Sigmoid colon (tissue), 6 donors: ENCODE measurements at regions not wholly inside any gene's neighbourhood (a gene's known extent, or its start where the extent isn't known, plus 50 kb on each side); places are given as distances from the start of the nearest gene placed in this dataset.
A peak's percentile ranks its signal among the peaks of the same experiment; 100 is the strongest.
"Not testable (repeated sequence)": the region's sequence is repeated elsewhere in the genome, so short reads cannot be mapped to it uniquely, and the experiment has no call there.

ENCODE experiments used
- DNase-seq: peaks from one replicate; pipeline ENCODE4 v3.0.0-alpha.2; 2019
- H3K27ac ChIP-seq, 4 donors: fragments of 200-600 bp; sonication (generic); one replicate each; pipeline ENCODE4 v1.5.1; 2016 to 2019; ENCODE audit warnings: mild to moderate bottlenecking in 1 of 4
- H3K27me3 ChIP-seq, 3 donors: fragments of 200-600 bp; sonication (generic); one replicate each; pipeline ENCODE4 v1.5.1; 2019; ENCODE audit warnings: mild to moderate bottlenecking in 1 of 3
- H3K36me3 ChIP-seq, 4 donors: fragments of 200-600 bp; sonication (generic); one replicate each; pipeline ENCODE4 v1.5.1; 2016 to 2019
- H3K4me1 ChIP-seq, 4 donors: fragments of 200-600 bp; sonication (generic); one replicate each; pipeline ENCODE4 v1.5.1; 2017 to 2019
- H3K4me3 ChIP-seq, 4 donors: fragments of 200-600 bp; sonication (generic); one replicate each; pipeline ENCODE4 v1.5.1; 2017 to 2019; ENCODE audit warnings: mild to moderate bottlenecking in 2 of 4, moderate library complexity in 1 of 4
- H3K9me3 ChIP-seq, 4 donors: fragments of 200-600 bp in 3 of 4; sonication (generic) in 3 of 4; one replicate each; pipeline versions ENCODE4 v1.5.1 to v1.6.1; 2013 to 2019
- EP300 ChIP-seq, 4 donors: sonication (generic); formaldehyde crosslinking; IDR thresholded peaks; one replicate each; pipeline ENCODE4 v1.6.1; 2017; ENCODE audit warnings: antibody characterized with exemption in 4 of 4
- POLR2A ChIP-seq, 2 donors: fragments of 450-650 bp; IDR thresholded peaks; one replicate each; pipeline ENCODE4 v1.6.1; 2016; ENCODE audit warnings: antibody characterized with exemption in 2 of 2, mild to moderate bottlenecking in 2 of 2, moderate library complexity in 2 of 2
- POLR2AphosphoS5 ChIP-seq, 4 donors: sonication (generic); formaldehyde crosslinking; IDR thresholded peaks; one replicate each; pipeline ENCODE4 v1.6.1; 2017; ENCODE audit warnings: antibody characterized with exemption in 4 of 4
- WGBS, 2 donors: extraction: QIAGEN DNeasy Blood & Tissue Kit; methylation state at CpG; one replicate each; pipeline ENCODE4 v1.1.7; 2013; 5-methylcytosine and 5-hydroxymethylcytosine counted together
- intact Hi-C: fragments of 100-400 bp; cut with DNase I; formaldehyde crosslinking; loops from one replicate; pipeline ENCODE4 v1.15.1; 2023
- TF ChIP-seq, protein P1 (sequence below), 4 experiments: fragments of 450-650 bp in 3 of 4; fragments of 200-600 bp in 1 of 4; IDR thresholded peaks; one replicate each; pipeline ENCODE4 v1.5.1; 2016 to 2019; ENCODE audit warnings: antibody characterized with exemption in 4 of 4, mild to moderate bottlenecking in 3 of 4, moderate library complexity in 2 of 4
- donor health status: healthy with polysubstance abuse.
- donor health status: healthy.

DNA sequence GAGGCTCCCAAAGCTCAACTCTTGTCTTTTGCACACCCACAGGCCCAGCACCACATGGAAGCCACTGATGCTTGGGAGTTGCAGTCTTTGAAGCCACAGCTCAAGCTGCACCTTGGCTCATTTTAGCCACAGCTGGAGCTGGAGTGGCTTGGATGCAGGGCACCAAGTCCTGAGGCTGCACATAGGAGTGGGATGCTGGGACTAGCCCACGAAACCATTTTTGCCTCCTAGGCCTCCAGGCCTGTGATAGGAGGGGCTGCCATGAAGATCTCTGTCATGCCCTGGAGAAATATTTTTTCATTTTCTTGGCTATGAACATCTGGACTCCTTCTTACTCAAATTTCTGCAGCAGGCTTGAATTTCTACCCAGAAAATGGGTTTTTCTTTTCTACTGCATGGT, 438.5 kb upstream of the TNC start:
- H3K27me3 ChIP-seq = no peaks in the 10 kb centered on the region
- no peak for DNase-seq
- no peak overlapping the region for H3K27ac ChIP-seq
- WGBS, 2 donors = 33 to 86% methylated on average over 1 of the region's 1 CpG
- no peak overlapping the region for H3K4me3 ChIP-seq
- H3K9me3 ChIP-seq = peaks cover 0 to 8% (median 0%) of the 10 kb centered on the region in 4 donors
- TF ChIP-seq, protein P1, sequence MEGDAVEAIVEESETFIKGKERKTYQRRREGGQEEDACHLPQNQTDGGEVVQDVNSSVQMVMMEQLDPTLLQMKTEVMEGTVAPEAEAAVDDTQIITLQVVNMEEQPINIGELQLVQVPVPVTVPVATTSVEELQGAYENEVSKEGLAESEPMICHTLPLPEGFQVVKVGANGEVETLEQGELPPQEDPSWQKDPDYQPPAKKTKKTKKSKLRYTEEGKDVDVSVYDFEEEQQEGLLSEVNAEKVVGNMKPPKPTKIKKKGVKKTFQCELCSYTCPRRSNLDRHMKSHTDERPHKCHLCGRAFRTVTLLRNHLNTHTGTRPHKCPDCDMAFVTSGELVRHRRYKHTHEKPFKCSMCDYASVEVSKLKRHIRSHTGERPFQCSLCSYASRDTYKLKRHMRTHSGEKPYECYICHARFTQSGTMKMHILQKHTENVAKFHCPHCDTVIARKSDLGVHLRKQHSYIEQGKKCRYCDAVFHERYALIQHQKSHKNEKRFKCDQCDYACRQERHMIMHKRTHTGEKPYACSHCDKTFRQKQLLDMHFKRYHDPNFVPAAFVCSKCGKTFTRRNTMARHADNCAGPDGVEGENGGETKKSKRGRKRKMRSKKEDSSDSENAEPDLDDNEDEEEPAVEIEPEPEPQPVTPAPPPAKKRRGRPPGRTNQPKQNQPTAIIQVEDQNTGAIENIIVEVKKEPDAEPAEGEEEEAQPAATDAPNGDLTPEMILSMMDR (IDR thresholded peaks at IDR 0.05) = no peak
- TF ChIP-seq POLR2AphosphoS5 (IDR thresholded peaks at IDR 0.05) (no peak), EP300 (IDR thresholded peaks at IDR 0.05) (no peak), POLR2A (IDR thresholded peaks at IDR 0.05) (no peak)
- H3K36me3 ChIP-seq = no peaks in the 10 kb centered on the region
- intact Hi-C loops = no loop called here
- no peaks in the 10 kb centered on the region for H3K4me1 ChIP-seq

DNA sequence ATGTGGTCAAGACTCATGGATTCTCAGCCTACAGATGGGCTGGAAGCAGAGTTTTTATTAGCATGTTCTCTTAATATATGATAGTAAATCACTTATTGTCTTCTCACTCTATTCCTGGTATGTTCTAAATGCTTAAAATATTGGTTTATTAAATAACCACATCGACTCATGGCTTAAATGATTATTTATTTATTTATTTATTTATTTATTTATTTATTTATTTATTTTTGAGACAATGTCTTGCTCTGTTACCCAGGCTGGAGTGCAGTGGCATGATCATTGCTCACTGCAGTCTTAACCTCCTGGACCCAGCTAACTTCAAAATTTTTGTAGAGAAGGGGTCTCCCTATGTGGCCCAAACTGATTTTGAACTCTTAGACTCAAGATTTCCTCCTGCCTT, 457.2 kb upstream of the TNC start:
- Histone ChIP-seq H3K27me3 (no peaks in the 10 kb centered on the region), H3K4me1 (no peaks in the 10 kb centered on the region), H3K36me3 (no peaks in the 10 kb centered on the region), H3K4me3 (no peak overlapping the region), H3K9me3 (no peaks in the 10 kb centered on the region), H3K27ac (no peak overlapping the region)
- 56 to 75% methylated on average over 1 of the region's 1 CpG for WGBS, 2 donors
- DNase-seq = no peak
- intact Hi-C loops = no loop called here
- TF ChIP-seq, protein P1 (IDR thresholded peaks at IDR 0.05) = no peak
- TF ChIP-seq POLR2AphosphoS5 (IDR thresholded peaks at IDR 0.05) (no peak), POLR2A (IDR thresholded peaks at IDR 0.05) (no peak), EP300 (IDR thresholded peaks at IDR 0.05) (no peak)

DNA sequence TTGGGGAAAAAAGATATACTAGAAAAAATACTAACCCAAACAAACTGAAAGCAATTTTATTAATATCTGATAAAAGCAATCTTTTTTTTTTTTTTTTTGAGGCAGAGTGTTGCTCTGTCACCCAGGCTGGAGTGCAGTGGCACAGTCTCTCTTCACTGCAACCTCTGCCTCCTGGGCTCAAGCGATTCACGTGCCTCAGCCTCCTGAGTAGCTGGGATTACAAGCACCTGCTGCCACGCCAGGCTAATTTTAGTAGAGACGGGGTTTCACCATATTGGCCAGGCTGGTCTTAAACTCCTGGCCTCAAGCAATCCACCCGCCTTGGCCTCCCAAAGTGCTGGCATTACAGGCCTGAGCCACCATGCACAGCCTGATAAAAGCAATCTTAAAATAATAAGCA, 467.5 kb upstream of the TNC start:
- H3K27me3 ChIP-seq, H3K4me1 ChIP-seq, H3K27ac ChIP-seq, intact Hi-C loops, H3K36me3 ChIP-seq, DNase-seq, H3K9me3 ChIP-seq, H3K4me3 ChIP-seq: not testable (repeated sequence)
- 81 to 89% methylated on average over 5 of the region's 5 CpGs for WGBS, 2 donors

DNA sequence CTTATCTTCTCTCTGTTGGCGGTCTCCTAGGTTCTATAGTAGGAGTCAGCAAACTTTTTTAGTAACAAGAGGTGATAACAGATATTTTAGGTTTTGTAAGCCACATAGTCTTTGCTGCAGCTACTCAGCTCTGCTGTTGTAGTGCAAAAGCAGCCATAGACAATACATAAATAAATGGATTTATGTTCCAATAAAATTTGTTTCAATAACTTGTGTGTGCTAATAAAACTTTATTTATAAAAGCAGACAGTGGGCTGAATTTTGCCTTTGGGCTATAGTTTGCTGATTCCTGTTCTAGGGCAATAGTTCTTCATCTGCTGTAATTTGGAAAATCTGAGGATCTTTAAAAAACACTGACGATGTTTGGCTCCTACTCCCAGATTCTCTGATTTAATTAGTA, 469.4 kb upstream of the TNC start:
- Histone ChIP-seq H3K4me1 (no peaks in the 10 kb centered on the region), H3K36me3 (no peaks in the 10 kb centered on the region), H3K9me3 (no peaks in the 10 kb centered on the region), H3K27ac (no peak overlapping the region), H3K4me3 (no peak overlapping the region), H3K27me3 (no peaks in the 10 kb centered on the region)
- TF ChIP-seq, protein P1 (IDR thresholded peaks at IDR 0.05) = no peak
- DNase-seq = no peak
- intact Hi-C loops = no loop called here
- WGBS, 2 donors = 91 to 96% methylated on average over 2 of the region's 2 CpGs

DNA sequence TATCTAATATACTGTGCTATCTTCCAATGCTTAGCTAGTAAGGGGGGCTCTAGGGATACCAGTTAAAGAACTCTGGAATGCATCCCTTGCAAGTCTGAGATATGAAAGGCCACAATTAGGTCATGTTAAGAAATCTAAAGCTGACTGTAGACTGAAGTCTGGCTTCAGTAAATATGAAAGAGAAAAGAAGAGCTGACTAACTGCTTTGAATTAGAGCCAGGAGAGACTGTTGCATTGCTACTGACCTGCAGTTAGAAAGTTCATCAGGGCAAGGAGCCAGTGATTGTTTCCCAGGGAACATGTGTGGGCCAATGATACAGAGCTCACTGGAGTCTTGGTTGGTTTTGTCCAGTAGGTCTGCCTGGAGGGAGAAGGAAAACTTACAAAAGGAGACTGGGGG, 472.1 kb upstream of the TNC start:
- no peak overlapping the region for H3K4me3 ChIP-seq
- peak in 1 of 4 donors; percentile 20 for TF ChIP-seq POLR2AphosphoS5 (IDR thresholded peaks at IDR 0.05)
- TF ChIP-seq EP300 (IDR thresholded peaks at IDR 0.05) = no peak
- intact Hi-C loops = loop anchor here (5.0 to 10.0 kb wide), 3 partner anchors 95 to 1057 kb away; no protein-coding TSS in a partner anchor
- H3K36me3 ChIP-seq = no peaks in the 10 kb centered on the region
- no peak overlapping the region for H3K27ac ChIP-seq
- no peaks in the 10 kb centered on the region for H3K9me3 ChIP-seq
- DNase-seq = no peak
- no peaks in the 10 kb centered on the region for H3K27me3 ChIP-seq
- H3K4me1 ChIP-seq = peaks cover 0 to 13% (median 7%) of the 10 kb centered on the region in 4 donors

DNA sequence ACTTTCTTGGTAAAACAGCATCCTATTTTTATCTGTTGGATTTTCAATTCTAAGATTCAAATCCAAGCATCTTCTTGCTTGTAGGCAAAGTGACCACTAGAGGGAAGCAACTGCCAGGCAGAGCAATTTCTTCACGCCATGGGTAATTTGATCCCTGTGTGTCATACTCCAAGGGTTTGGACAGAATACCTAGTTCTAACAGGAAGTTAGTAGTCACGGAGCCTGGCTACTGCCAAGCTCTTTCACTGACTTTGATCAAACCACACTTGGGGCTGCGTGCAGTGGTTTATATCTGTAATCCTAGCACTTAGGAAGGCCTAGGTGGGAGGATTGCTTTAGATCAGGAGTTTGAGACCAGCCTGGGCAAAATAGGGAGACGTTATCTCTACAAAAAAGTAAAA, 473.6 kb upstream of the TNC start:
- Histone ChIP-seq H3K4me3 (no peak overlapping the region), H3K36me3 (no peaks in the 10 kb centered on the region), H3K27me3 (no peaks in the 10 kb centered on the region), H3K4me1 (peaks cover 0 to 13% (median 7%) of the 10 kb centered on the region in 4 donors), H3K27ac (peak overlapping the region in 3 of 4 donors; percentile 36 to 38 (median 37)), H3K9me3 (no peaks in the 10 kb centered on the region)
- TF ChIP-seq EP300 (IDR thresholded peaks at IDR 0.05) (no peak), POLR2AphosphoS5 (IDR thresholded peaks at IDR 0.05) (peak in 2 of 4 donors; percentile 31 to 57), POLR2A (IDR thresholded peaks at IDR 0.05) (no peak)
- TF ChIP-seq, protein P1 (IDR thresholded peaks at IDR 0.05) = peak; percentile 34 to 70 (median 54)
- peak; percentile 87 for DNase-seq
- 6 to 30% methylated on average over 4 of the region's 4 CpGs for WGBS, 2 donors
- intact Hi-C loops = loop anchor here (5.0 to 10.0 kb wide), 3 partner anchors 93 to 1056 kb away; no protein-coding TSS in a partner anchor
